ENCODE measurements at regions not wholly inside any gene's neighbourhood (a gene's known extent, or its start where the extent isn't known, plus 50 kb on each side); places are given as distances from the start of the nearest gene placed in this dataset.

- Mint-ChIP-seq H3K4me1 (peaks cover 3% of the 10 kb centered on the region), H3K9me3 (peaks cover 11% of the 10 kb centered on the region), H3K36me3 (no peaks in the 10 kb centered on the region), H3K4me3 (no peak overlapping the region), H3K27me3 (ENCODE audit: insufficient read depth, low read depth) (peaks cover 5% of the 10 kb centered on the region), H3K27ac (no peak overlapping the region)
- H3K4me1 ChIP-seq: no peaks in the 10 kb centered on the region
- no peak overlapping the region for H3K4me2 ChIP-seq
- no peaks in the 10 kb centered on the region for H3K79me2 ChIP-seq (ENCODE audit: low read depth)
- H3F3A ChIP-seq (ENCODE audit: low read depth): no peaks in the 10 kb centered on the region
- no peaks in the 10 kb centered on the region for H4K20me1 ChIP-seq (ENCODE audit: low read depth)
- H3K9me3 ChIP-seq (ENCODE audit: low read depth): no peaks in the 10 kb centered on the region
- no peaks in the 10 kb centered on the region for H3K27me3 ChIP-seq
- no peak overlapping the region for H3K4me3 ChIP-seq
- no peaks in the 10 kb centered on the region for H3K36me3 ChIP-seq
- DNase-seq (ENCODE audit: low spot score): no peak
- H3K27ac ChIP-seq: no peak overlapping the region
- H2AFZ ChIP-seq (replicated peaks): no peak overlapping the region
- TF ChIP-seq EZH2 (IDR thresholded peaks at IDR 0.05): no peak
- no peak for TF ChIP-seq CTCF (IDR thresholded peaks at IDR 0.05)
- TF ChIP-seq EZH2phosphoT487 (IDR thresholded peaks at IDR 0.05): no peak
- H3K9ac ChIP-seq: no peak overlapping the region
Measured at GRCh38 chr10:30793093-30793492, 163.5 kb upstream of the LYZL2 start.

DNA sequence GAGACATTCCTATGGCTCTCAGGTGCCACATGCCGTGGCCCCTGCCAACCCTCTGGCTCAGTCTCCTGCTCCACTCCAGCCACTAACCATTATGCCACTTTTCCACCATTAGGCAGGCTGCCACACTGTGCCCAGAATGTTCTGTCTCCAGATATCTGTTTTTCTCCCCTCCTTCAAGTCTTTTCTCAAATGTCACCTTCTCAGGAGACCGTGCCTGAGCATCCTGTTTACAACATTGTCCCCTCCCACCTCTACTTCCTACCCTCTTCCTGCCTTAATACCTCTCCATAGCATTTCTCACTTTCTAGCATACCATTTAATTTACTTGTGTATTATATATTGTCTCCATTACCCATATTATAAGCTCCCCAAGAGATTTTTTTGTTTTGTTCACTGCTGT lies 162.5 kb upstream of the LYZL2 start:
- no peak overlapping the region for H3K4me2 ChIP-seq
- peaks cover 3% of the 10 kb centered on the region for H3K4me1 Mint-ChIP-seq

DNA sequence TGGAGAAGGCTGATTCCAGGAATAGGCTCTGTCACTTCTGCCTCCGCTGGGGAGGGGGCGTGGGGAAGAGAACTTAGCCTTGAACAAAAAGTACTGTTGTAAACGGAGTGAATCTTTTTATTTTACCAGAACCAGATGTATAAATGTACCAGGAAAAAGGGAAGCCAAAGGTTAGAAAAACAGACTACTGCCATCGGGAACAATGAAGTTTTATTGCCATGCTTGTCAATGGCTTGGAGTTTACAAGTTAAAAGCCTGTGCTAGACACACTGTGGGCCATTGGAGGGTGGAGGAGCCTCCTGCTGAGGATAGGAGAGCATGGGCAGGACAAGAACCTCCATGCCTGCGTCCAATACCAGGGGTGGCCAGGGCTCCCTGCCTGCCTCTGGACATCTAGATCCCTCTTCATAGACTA lies 161.7 kb upstream of the LYZL2 start:
- peaks cover 9% of the 10 kb centered on the region for H3K9me3 Mint-ChIP-seq
- no peak overlapping the region for H3K4me3 ChIP-seq
- no peaks in the 10 kb centered on the region for H4K20me1 ChIP-seq (ENCODE audit: low read depth)
- H3K27ac Mint-ChIP-seq: peak overlapping the region; percentile 62
- peaks cover under 1% of the 10 kb centered on the region for H3K4me1 ChIP-seq
- no peaks in the 10 kb centered on the region for H3K27me3 ChIP-seq
- no peak overlapping the region for H3K4me2 ChIP-seq
- DNase-seq (ENCODE audit: low spot score): no peak
- H3K27me3 Mint-ChIP-seq (ENCODE audit: insufficient read depth, low read depth): peaks cover 5% of the 10 kb centered on the region
- no peak for TF ChIP-seq CTCF (IDR thresholded peaks at IDR 0.05)
- no peak for TF ChIP-seq EZH2 (IDR thresholded peaks at IDR 0.05)
- no peak for TF ChIP-seq EZH2phosphoT487 (IDR thresholded peaks at IDR 0.05)
- no peaks in the 10 kb centered on the region for H3K36me3 Mint-ChIP-seq
- H3K36me3 ChIP-seq: no peaks in the 10 kb centered on the region
- H3F3A ChIP-seq (ENCODE audit: low read depth): no peaks in the 10 kb centered on the region
- no peak overlapping the region for H3K4me3 Mint-ChIP-seq
- H3K9me3 ChIP-seq (ENCODE audit: low read depth): no peaks in the 10 kb centered on the region
- no peak overlapping the region for H2AFZ ChIP-seq (replicated peaks)
- no peak overlapping the region for H3K9ac ChIP-seq
- H3K79me2 ChIP-seq (ENCODE audit: low read depth): no peaks in the 10 kb centered on the region
- peaks cover 3% of the 10 kb centered on the region for H3K4me1 Mint-ChIP-seq
- no peak overlapping the region for H3K27ac ChIP-seq

More for the DNA sequence above, 162.5 kb upstream of the LYZL2 start:
- H3K27me3 Mint-ChIP-seq (ENCODE audit: insufficient read depth, low read depth): peaks cover 5% of the 10 kb centered on the region
- Histone ChIP-seq H3K4me3 (no peak overlapping the region), H3K79me2 (ENCODE audit: low read depth) (no peaks in the 10 kb centered on the region), H3K4me1 (no peaks in the 10 kb centered on the region), H3K9me3 (ENCODE audit: low read depth) (no peaks in the 10 kb centered on the region), H3K9ac (no peak overlapping the region), H3K27me3 (no peaks in the 10 kb centered on the region), H3F3A (ENCODE audit: low read depth) (no peaks in the 10 kb centered on the region), H3K27ac (no peak overlapping the region), H2AFZ (replicated peaks) (no peak overlapping the region), H4K20me1 (ENCODE audit: low read depth) (no peaks in the 10 kb centered on the region), H3K36me3 (no peaks in the 10 kb centered on the region)
- DNase-seq (ENCODE audit: low spot score): no peak
- H3K4me3 Mint-ChIP-seq: no peak overlapping the region
- H3K36me3 Mint-ChIP-seq: no peaks in the 10 kb centered on the region
- H3K27ac Mint-ChIP-seq: no peak overlapping the region
- TF ChIP-seq EZH2 (IDR thresholded peaks at IDR 0.05) (no peak), EZH2phosphoT487 (IDR thresholded peaks at IDR 0.05) (no peak), CTCF (IDR thresholded peaks at IDR 0.05) (no peak)
- peaks cover 9% of the 10 kb centered on the region for H3K9me3 Mint-ChIP-seq
